GM23248 (cell line): ENCODE measurements at regions not wholly inside any gene's neighbourhood (a gene's known extent, or its start where the extent isn't known, plus 50 kb on each side); places are given as distances from the start of the nearest gene placed in this dataset.

ENCODE experiments used
- EZH2 ChIP-seq: fragments of 200-600 bp; sonication (generic); IDR thresholded peaks from 2 replicates; pipeline ENCODE4 v1.6.1; 2018; ENCODE audit warnings: antibody characterized with exemption, mild to moderate bottlenecking; ENCODE audit not compliant: insufficient read depth, poor library complexity, severe bottlenecking
- EZH2phosphoT487 ChIP-seq: fragments of 200-600 bp; sonication (generic); IDR thresholded peaks from 2 replicates; pipeline ENCODE4 v1.6.1; 2018; ENCODE audit warnings: antibody characterized with exemption, moderate library complexity, mild to moderate bottlenecking, low read depth; ENCODE audit not compliant: insufficient read depth

- TF ChIP-seq EZH2phosphoT487, result no peak
- no peak for TF ChIP-seq EZH2
Measured at GRCh38 chr11:128266893-128267292, 320.5 kb downstream of the ETS1 start.
